Esophagus muscularis mucosa (tissue), 4 donors: ENCODE measurements at regions not wholly inside any gene's neighbourhood (a gene's known extent, or its start where the extent isn't known, plus 50 kb on each side); places are given as distances from the start of the nearest gene placed in this dataset.

Source experiments
- EP300 ChIP-seq: sonication (generic); formaldehyde crosslinking; IDR thresholded peaks from one replicate; pipeline ENCODE4 v1.6.1; 2017; ENCODE audit warnings: antibody characterized with exemption
- POLR2A ChIP-seq: fragments of 450-650 bp; IDR thresholded peaks from one replicate; pipeline ENCODE4 v1.6.1; 2017; ENCODE audit warnings: antibody characterized with exemption, moderate library complexity, mild to moderate bottlenecking, low read depth
- POLR2AphosphoS5 ChIP-seq, 2 donors: sonication (generic); formaldehyde crosslinking; IDR thresholded peaks; one replicate each; pipeline ENCODE4 v1.6.1; 2017; ENCODE audit warnings: antibody characterized with exemption in 2 of 2
- TF ChIP-seq, protein P1 (sequence below), 3 experiments: fragments of 200-600 bp in 2 of 3; fragments of 450-650 bp in 1 of 3; sonication (generic) in 2 of 3; IDR thresholded peaks; one replicate each; pipeline ENCODE4 v1.5.1; 2017 to 2019; ENCODE audit warnings: antibody characterized with exemption in 3 of 3, mild to moderate bottlenecking in 2 of 3, moderate library complexity in 1 of 3

- TF ChIP-seq, protein P1, sequence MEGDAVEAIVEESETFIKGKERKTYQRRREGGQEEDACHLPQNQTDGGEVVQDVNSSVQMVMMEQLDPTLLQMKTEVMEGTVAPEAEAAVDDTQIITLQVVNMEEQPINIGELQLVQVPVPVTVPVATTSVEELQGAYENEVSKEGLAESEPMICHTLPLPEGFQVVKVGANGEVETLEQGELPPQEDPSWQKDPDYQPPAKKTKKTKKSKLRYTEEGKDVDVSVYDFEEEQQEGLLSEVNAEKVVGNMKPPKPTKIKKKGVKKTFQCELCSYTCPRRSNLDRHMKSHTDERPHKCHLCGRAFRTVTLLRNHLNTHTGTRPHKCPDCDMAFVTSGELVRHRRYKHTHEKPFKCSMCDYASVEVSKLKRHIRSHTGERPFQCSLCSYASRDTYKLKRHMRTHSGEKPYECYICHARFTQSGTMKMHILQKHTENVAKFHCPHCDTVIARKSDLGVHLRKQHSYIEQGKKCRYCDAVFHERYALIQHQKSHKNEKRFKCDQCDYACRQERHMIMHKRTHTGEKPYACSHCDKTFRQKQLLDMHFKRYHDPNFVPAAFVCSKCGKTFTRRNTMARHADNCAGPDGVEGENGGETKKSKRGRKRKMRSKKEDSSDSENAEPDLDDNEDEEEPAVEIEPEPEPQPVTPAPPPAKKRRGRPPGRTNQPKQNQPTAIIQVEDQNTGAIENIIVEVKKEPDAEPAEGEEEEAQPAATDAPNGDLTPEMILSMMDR (IDR thresholded peaks at IDR 0.05) = no peak
- TF ChIP-seq POLR2AphosphoS5 (IDR thresholded peaks at IDR 0.05) = no peak
- TF ChIP-seq POLR2A = no peak
- TF ChIP-seq EP300 = no peak
These were observed 167.8 kb upstream of the PCDH18 start for GRCh38 chr4:137700072-137700471.
